ENCODE measurements at regions not wholly inside any gene's neighbourhood (a gene's known extent, or its start where the extent isn't known, plus 50 kb on each side); places are given as distances from the start of the nearest gene placed in this dataset.

DNA sequence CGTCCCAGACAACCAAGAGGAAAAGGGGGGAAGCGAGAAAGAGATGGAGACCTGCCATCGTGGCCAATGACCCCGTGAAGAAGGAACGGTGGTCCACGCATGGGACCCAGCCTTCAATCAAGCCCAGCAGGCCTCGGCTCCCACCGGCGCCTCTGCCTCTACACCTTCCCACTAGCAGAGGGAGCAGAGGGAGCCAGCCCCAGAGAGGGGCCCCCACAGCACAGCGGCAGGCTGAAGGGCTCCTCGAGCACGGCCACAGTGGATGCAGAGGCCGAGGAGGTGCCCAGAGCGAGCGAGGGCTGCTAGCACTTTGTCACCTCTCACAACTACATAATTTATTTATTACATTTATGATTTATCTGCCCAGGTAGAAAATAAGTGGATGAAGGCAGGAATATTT, 68.4 kb upstream of the TOPAZ1 start:
- TF ChIP-seq CTCF (conservative IDR thresholded peaks at IDR 0.05 in 1 of 2, IDR thresholded peaks at IDR 0.05 in 1 of 2; ENCODE audit: low read depth in 1 of 2, low read length in 2 of 2), result no peak
- TF ChIP-seq EZH2 (IDR thresholded peaks at IDR 0.05; ENCODE audit: low read length, missing control alignments), result no peak

Measured in fibroblast of lung (primary cell).